Keratinocyte (primary cell): ENCODE measurements at regions not wholly inside any gene's neighbourhood (a gene's known extent, or its start where the extent isn't known, plus 50 kb on each side); places are given as distances from the start of the nearest gene placed in this dataset.

Source experiments
- CTCF ChIP-seq, 3 experiments: IDR thresholded peaks in 1 of 3; conservative IDR thresholded peaks in 1 of 3; optimal IDR thresholded peaks in 1 of 3; 2 replicates in 2 of 3; 3 replicates in 1 of 3; pipeline versions ENCODE3 to v1.5.1; 2011; ENCODE audit warnings: low read length in 3 of 3, mild to moderate bottlenecking in 3 of 3, moderate library complexity in 2 of 3, control low read depth in 1 of 3, inconsistent platforms in 1 of 3; ENCODE audit not compliant: insufficient read depth in 2 of 3; ENCODE audit errors: extremely low read depth in 1 of 3
- EZH2 ChIP-seq: IDR thresholded peaks from one replicate; pipeline ENCODE4 v1.6.1; 2012; ENCODE audit warnings: inconsistent platforms, mild to moderate bottlenecking, low read length, moderate library complexity

- TF ChIP-seq CTCF (optimal IDR thresholded peaks at IDR 0.05 in 1 of 3, IDR thresholded peaks at IDR 0.05 in 1 of 3, conservative IDR thresholded peaks at IDR 0.05 in 1 of 3; ENCODE audit: extremely low read depth in 1 of 3, insufficient read depth in 2 of 3, low read length in 3 of 3), result no peak
- no peak for TF ChIP-seq EZH2
These were observed 301.2 kb downstream of the TGFB2 start for GRCh38 chr1:218646288-218646687.
